ENCODE measurements at regions not wholly inside any gene's neighbourhood (a gene's known extent, or its start where the extent isn't known, plus 50 kb on each side); places are given as distances from the start of the nearest gene placed in this dataset.

GRCh38 chr1:81042225-81042624 is 758.5 kb upstream of the ADGRL2 start:
- H3K4me1 Mint-ChIP-seq (ENCODE audit: low read depth) = no peaks in the 10 kb centered on the region
- H3K36me3 Mint-ChIP-seq (ENCODE audit: low read depth) = no peaks in the 10 kb centered on the region
- Histone ChIP-seq H3K27ac (ENCODE audit: low read depth in 1 of 2, low read length in 2 of 2) (no peak overlapping the region), H3K36me3 (ENCODE audit: insufficient read depth, low read length) (no peaks in the 10 kb centered on the region), H3K9me3 (ENCODE audit: control insufficient read depth in 1 of 2, insufficient read depth in 1 of 2, low read length in 2 of 2) (peaks cover 4 to 5% of the 10 kb centered on the region in 2 experiments), H3K27me3 (ENCODE audit: control insufficient read depth in 1 of 2, insufficient read depth in 2 of 2, low read length in 2 of 2) (no peaks in the 10 kb centered on the region), H3K4me1 (ENCODE audit: insufficient read depth, low read length) (no peaks in the 10 kb centered on the region), H3K4me3 (ENCODE audit: low read length) (no peak overlapping the region)
- no peak overlapping the region for H3K27ac Mint-ChIP-seq
- CTCF ChIA-PET = no interaction called here
- DNase-seq (no peak), ATAC-seq (ENCODE audit: poor library complexity) (no peak)
- H3K9me3 Mint-ChIP-seq = peaks cover 3% of the 10 kb centered on the region
- POLR2A ChIA-PET = no interaction called here
- no peak overlapping the region for H3K4me3 Mint-ChIP-seq
- intact Hi-C loops (cut with DNase I, micrococcal nuclease) = no loop called here
- TF ChIP-seq, protein P1, sequence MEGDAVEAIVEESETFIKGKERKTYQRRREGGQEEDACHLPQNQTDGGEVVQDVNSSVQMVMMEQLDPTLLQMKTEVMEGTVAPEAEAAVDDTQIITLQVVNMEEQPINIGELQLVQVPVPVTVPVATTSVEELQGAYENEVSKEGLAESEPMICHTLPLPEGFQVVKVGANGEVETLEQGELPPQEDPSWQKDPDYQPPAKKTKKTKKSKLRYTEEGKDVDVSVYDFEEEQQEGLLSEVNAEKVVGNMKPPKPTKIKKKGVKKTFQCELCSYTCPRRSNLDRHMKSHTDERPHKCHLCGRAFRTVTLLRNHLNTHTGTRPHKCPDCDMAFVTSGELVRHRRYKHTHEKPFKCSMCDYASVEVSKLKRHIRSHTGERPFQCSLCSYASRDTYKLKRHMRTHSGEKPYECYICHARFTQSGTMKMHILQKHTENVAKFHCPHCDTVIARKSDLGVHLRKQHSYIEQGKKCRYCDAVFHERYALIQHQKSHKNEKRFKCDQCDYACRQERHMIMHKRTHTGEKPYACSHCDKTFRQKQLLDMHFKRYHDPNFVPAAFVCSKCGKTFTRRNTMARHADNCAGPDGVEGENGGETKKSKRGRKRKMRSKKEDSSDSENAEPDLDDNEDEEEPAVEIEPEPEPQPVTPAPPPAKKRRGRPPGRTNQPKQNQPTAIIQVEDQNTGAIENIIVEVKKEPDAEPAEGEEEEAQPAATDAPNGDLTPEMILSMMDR (IDR thresholded peaks at IDR 0.05) = no peak
- no peaks in the 10 kb centered on the region for H3K27me3 Mint-ChIP-seq

DNA sequence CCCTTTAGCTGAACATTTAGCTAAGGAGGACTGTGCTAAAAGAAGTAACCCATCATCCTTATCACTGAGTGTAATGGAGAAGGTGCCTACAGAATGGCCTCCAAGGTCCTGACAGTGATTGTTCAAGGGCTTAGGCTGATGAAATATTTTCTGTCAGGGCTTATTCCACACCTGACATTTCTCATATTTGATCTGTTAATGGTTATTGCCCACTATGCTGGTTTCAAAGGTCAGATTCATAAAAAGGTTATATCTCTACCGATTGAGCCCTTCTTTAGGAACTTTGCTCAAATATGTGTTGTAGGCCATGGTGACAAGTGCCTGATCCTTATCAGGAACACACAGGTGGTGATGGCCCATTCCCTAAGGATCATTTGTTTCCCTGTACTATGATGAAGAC is 766.4 kb upstream of the ADGRL2 start:
- no peaks in the 10 kb centered on the region for H3K4me1 ChIP-seq (ENCODE audit: insufficient read depth, low read length)
- H3K27me3 Mint-ChIP-seq = no peaks in the 10 kb centered on the region
- H3K9me3 ChIP-seq (ENCODE audit: control insufficient read depth in 1 of 2, insufficient read depth in 1 of 2, low read length in 2 of 2) = peaks cover 0 to 3% of the 10 kb centered on the region in 2 experiments
- H3K27ac ChIP-seq (ENCODE audit: low read depth in 1 of 2, low read length in 2 of 2) = no peak overlapping the region
- no peaks in the 10 kb centered on the region for H3K36me3 Mint-ChIP-seq (ENCODE audit: low read depth)
- intact Hi-C loops (cut with DNase I, micrococcal nuclease) = no loop called here
- H3K4me3 ChIP-seq (ENCODE audit: low read length) = no peak overlapping the region
- ChIA-PET POLR2A (no interaction called here), CTCF (interaction anchor here (0.7 kb wide), 1 partner anchor 15 kb away, joined by 3 read pairs; no protein-coding TSS in a partner anchor)
- H3K4me1 Mint-ChIP-seq (ENCODE audit: low read depth) = no peaks in the 10 kb centered on the region
- H3K36me3 ChIP-seq (ENCODE audit: insufficient read depth, low read length) = no peaks in the 10 kb centered on the region
- H3K27ac Mint-ChIP-seq = no peak overlapping the region
- TF ChIP-seq, protein P1 (IDR thresholded peaks at IDR 0.05) = no peak
- peaks cover 13% of the 10 kb centered on the region for H3K9me3 Mint-ChIP-seq
- no peaks in the 10 kb centered on the region for H3K27me3 ChIP-seq (ENCODE audit: control insufficient read depth in 1 of 2, insufficient read depth in 2 of 2, low read length in 2 of 2)
- no peak overlapping the region for H3K4me3 Mint-ChIP-seq
- DNase-seq (no peak), ATAC-seq (ENCODE audit: poor library complexity) (no peak)

DNA sequence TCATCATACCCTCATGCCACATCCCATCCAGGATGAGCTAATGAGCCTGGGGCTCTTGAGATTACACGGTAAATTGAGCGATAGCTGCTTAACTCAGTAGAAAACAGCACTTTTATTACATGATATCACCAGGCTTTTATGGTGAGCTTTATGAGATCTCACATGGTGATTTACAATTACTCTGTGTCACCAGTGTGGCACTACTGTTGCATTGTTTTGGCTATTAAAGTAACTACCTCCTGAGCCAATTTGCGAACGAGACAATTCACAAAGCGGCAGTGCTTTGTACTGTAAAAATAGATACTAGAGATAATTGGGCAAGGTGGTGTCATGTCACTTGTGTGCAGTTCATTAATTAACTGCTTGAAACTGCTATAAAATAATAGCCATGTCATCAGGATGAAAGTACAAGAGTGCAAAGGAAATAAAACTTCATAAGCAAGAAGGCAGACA is 767.7 kb upstream of the ADGRL2 start:
- Histone ChIP-seq H3K27ac (ENCODE audit: low read depth in 1 of 2, low read length in 2 of 2) (no peak overlapping the region), H3K36me3 (ENCODE audit: insufficient read depth, low read length) (no peaks in the 10 kb centered on the region), H3K4me3 (ENCODE audit: low read length) (no peak overlapping the region), H3K27me3 (ENCODE audit: control insufficient read depth in 1 of 2, insufficient read depth in 2 of 2, low read length in 2 of 2) (no peaks in the 10 kb centered on the region), H3K9me3 (ENCODE audit: control insufficient read depth in 1 of 2, insufficient read depth in 1 of 2, low read length in 2 of 2) (no peaks in the 10 kb centered on the region), H3K4me1 (ENCODE audit: insufficient read depth, low read length) (no peaks in the 10 kb centered on the region)
- H3K27me3 Mint-ChIP-seq = no peaks in the 10 kb centered on the region
- CTCF ChIA-PET = no interaction called here
- H3K4me3 Mint-ChIP-seq = no peak overlapping the region
- POLR2A ChIA-PET = no interaction called here
- H3K4me1 Mint-ChIP-seq (ENCODE audit: low read depth) = no peaks in the 10 kb centered on the region
- TF ChIP-seq, protein P1 (IDR thresholded peaks at IDR 0.05) = no peak
- DNase-seq (no peak), ATAC-seq (ENCODE audit: poor library complexity) (no peak)
- H3K27ac Mint-ChIP-seq = no peak overlapping the region
- H3K9me3 Mint-ChIP-seq = peaks cover 10% of the 10 kb centered on the region
- H3K36me3 Mint-ChIP-seq (ENCODE audit: low read depth) = no peaks in the 10 kb centered on the region
- intact Hi-C loops (cut with DNase I, micrococcal nuclease) = no loop called here
